OCI-LY7 (cell line): ENCODE measurements at regions not wholly inside any gene's neighbourhood (a gene's known extent, or its start where the extent isn't known, plus 50 kb on each side); places are given as distances from the start of the nearest gene placed in this dataset.

Source experiments
- EZH2phosphoT487 ChIP-seq: fragments of 200-600 bp; sonication (generic); IDR thresholded peaks from 2 replicates; pipeline ENCODE4 v1.6.1; 2018; ENCODE audit warnings: low read depth, borderline replicate concordance, mild to moderate bottlenecking, mixed run types, antibody characterized with exemption, low read length, moderate library complexity, mixed read lengths
- TF ChIP-seq, protein P1 (sequence below): fragments of 200-600 bp; sonication (generic); conservative IDR thresholded peaks from 2 replicates; pipeline ENCODE4 v1.5.1; 2014; ENCODE audit warnings: mild to moderate bottlenecking, antibody characterized with exemption, low read length, moderate library complexity, mixed read lengths

DNA sequence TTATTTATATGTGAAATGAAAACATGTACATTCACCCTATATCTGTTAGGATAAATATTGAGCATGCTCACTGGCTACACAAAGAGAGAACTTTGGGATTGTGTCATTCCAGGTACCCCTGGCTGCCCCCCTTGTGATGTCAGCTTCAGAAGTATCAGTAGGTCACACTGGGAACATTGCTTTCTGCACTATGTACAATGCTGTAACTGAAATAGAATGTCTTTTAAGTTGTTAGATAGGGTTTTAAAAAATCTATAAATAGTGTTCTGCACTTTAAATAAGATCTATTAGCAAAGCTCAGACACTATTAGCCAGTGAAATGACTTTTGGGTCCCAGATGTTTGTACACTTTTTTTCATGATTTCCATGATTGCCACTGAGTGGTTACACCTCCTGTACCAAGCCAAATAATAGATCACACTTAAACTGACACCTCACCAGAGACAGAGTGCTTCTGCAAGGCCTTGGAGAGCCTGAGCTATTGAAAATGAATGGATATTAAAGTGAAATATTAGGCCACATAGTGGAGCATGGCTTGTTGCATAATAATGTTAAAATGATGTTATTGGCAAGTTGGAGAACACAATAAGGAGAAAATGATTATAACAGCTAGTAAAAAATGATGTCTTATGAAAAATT lies 297.0 kb upstream of the NXPH2 start:
- TF ChIP-seq, protein P1, sequence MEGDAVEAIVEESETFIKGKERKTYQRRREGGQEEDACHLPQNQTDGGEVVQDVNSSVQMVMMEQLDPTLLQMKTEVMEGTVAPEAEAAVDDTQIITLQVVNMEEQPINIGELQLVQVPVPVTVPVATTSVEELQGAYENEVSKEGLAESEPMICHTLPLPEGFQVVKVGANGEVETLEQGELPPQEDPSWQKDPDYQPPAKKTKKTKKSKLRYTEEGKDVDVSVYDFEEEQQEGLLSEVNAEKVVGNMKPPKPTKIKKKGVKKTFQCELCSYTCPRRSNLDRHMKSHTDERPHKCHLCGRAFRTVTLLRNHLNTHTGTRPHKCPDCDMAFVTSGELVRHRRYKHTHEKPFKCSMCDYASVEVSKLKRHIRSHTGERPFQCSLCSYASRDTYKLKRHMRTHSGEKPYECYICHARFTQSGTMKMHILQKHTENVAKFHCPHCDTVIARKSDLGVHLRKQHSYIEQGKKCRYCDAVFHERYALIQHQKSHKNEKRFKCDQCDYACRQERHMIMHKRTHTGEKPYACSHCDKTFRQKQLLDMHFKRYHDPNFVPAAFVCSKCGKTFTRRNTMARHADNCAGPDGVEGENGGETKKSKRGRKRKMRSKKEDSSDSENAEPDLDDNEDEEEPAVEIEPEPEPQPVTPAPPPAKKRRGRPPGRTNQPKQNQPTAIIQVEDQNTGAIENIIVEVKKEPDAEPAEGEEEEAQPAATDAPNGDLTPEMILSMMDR = no peak
- no peak for TF ChIP-seq EZH2phosphoT487
